Keratinocyte (primary cell): ENCODE measurements at regions not wholly inside any gene's neighbourhood (a gene's known extent, or its start where the extent isn't known, plus 50 kb on each side); places are given as distances from the start of the nearest gene placed in this dataset.

Experiments used
- DNase-seq: peaks from one replicate; pipeline ENCODE4 v3.0.0-alpha.2; 2011; ENCODE audit warnings: low read depth, missing footprints, low spot score
- FAIRE-seq: peaks from 2 replicates; lab custom pipeline; 2011; peaks lifted over from hg19 to GRCh38; lab: Jason Lieb, UNC
- H2AFZ ChIP-seq: 2 replicates; pipeline ENCODE4 v1.6.0; 2012; ENCODE audit warnings: low read length, control low read depth, inconsistent platforms; ENCODE audit not compliant: control insufficient read depth
- H3K27ac ChIP-seq: 2 replicates; pipeline ENCODE4 v1.5.1; 2011; ENCODE audit warnings: low read length; ENCODE audit not compliant: control insufficient read depth, insufficient read depth
- H3K27me3 ChIP-seq: 3 replicates; pipeline ENCODE4 v1.6.0; 2011; ENCODE audit warnings: low read length; ENCODE audit not compliant: control insufficient read depth, insufficient read depth; ENCODE audit errors: extremely low read depth
- H3K36me3 ChIP-seq, 2 experiments: 2 replicates in 1 of 2; 3 replicates in 1 of 2; pipeline ENCODE4 v1.5.1; 2011; ENCODE audit warnings: low read length in 2 of 2, mild to moderate bottlenecking in 1 of 2; ENCODE audit not compliant: control insufficient read depth in 2 of 2, insufficient read depth in 2 of 2; ENCODE audit errors: extremely low read depth in 1 of 2
- H3K4me1 ChIP-seq: 3 replicates; pipeline ENCODE4 v1.5.1; 2011; ENCODE audit warnings: low read length; ENCODE audit not compliant: control insufficient read depth, insufficient read depth; ENCODE audit errors: extremely low read depth
- H3K4me2 ChIP-seq: 3 replicates; pipeline ENCODE4 v1.6.0; 2011; ENCODE audit warnings: low read depth, low read length; ENCODE audit not compliant: control insufficient read depth, insufficient read depth; ENCODE audit errors: extremely low read depth
- H3K4me3 ChIP-seq, 3 experiments: fragments of 200-600 bp in 1 of 3; sonication (generic) in 1 of 3; 2 replicates in 2 of 3; 3 replicates in 1 of 3; pipeline ENCODE4 v1.5.1; 2011 to 2016; ENCODE audit warnings: low read length in 3 of 3, mild to moderate bottlenecking in 3 of 3, control low read depth in 2 of 3, inconsistent platforms in 1 of 3, low read depth in 1 of 3, mixed read lengths in 1 of 3, mixed run types in 1 of 3, moderate library complexity in 1 of 3; ENCODE audit not compliant: control insufficient read depth in 2 of 3, insufficient read depth in 2 of 3; ENCODE audit errors: extremely low read depth in 1 of 3
- H3K79me2 ChIP-seq: 2 replicates; pipeline ENCODE4 v1.6.0; 2012; ENCODE audit warnings: low read length; ENCODE audit not compliant: control insufficient read depth, insufficient read depth
- H3K9ac ChIP-seq: 3 replicates; pipeline ENCODE4 v1.6.0; 2011; ENCODE audit warnings: low read length; ENCODE audit not compliant: control insufficient read depth, insufficient read depth; ENCODE audit errors: extremely low read depth
- H3K9me1 ChIP-seq: 3 replicates; pipeline ENCODE4 v1.6.0; 2011; ENCODE audit warnings: low read length; ENCODE audit not compliant: control insufficient read depth, insufficient read depth; ENCODE audit errors: extremely low read depth
- H3K9me3 ChIP-seq: 2 replicates; pipeline ENCODE4 v1.5.1; 2012; ENCODE audit warnings: low read depth, low read length; ENCODE audit not compliant: control insufficient read depth
- H4K20me1 ChIP-seq: 3 replicates; pipeline ENCODE4 v1.6.0; 2011; ENCODE audit warnings: low read length; ENCODE audit not compliant: control insufficient read depth, insufficient read depth; ENCODE audit errors: extremely low read depth
- CTCF ChIP-seq, 3 experiments: IDR thresholded peaks in 1 of 3; conservative IDR thresholded peaks in 1 of 3; optimal IDR thresholded peaks in 1 of 3; 2 replicates in 2 of 3; 3 replicates in 1 of 3; pipeline versions ENCODE3 to v1.5.1; 2011; ENCODE audit warnings: low read length in 3 of 3, mild to moderate bottlenecking in 3 of 3, moderate library complexity in 2 of 3, control low read depth in 1 of 3, inconsistent platforms in 1 of 3; ENCODE audit not compliant: insufficient read depth in 2 of 3; ENCODE audit errors: extremely low read depth in 1 of 3
- EZH2 ChIP-seq: IDR thresholded peaks from one replicate; pipeline ENCODE4 v1.6.1; 2012; ENCODE audit warnings: inconsistent platforms, mild to moderate bottlenecking, low read length, moderate library complexity
- dilution Hi-C: fragments of 300-500 bp; cut with MboI; formaldehyde crosslinking; loops from one replicate; pipeline ENCODE4 v1.7.0; 2020; ENCODE audit warnings: low sequenced_read_pairs; ENCODE audit not compliant: extremely low pct_ligation_motif_present

GRCh38 chr6:82072121-82072521, 175.4 kb downstream of the IBTK start:
- DNase-seq (no peak), FAIRE-seq (no peak)
- Histone ChIP-seq H3K27ac (no peak overlapping the region), H3K27me3 (no peaks in the 10 kb centered on the region), H3K36me3 (no peaks in the 10 kb centered on the region), H3K9me3 (no peaks in the 10 kb centered on the region), H3K79me2 (no peaks in the 10 kb centered on the region), H3K4me3 (no peak overlapping the region), H3K4me2 (no peak overlapping the region), H4K20me1 (no peaks in the 10 kb centered on the region), H3K9ac (no peak overlapping the region), H3K9me1 (no peaks in the 10 kb centered on the region), H3K4me1 (no peaks in the 10 kb centered on the region), H2AFZ (no peak overlapping the region)
- dilution Hi-C loops = no loop called here
- TF ChIP-seq CTCF (optimal IDR thresholded peaks at IDR 0.05 in 1 of 3, IDR thresholded peaks at IDR 0.05 in 1 of 3, conservative IDR thresholded peaks at IDR 0.05 in 1 of 3; ENCODE audit: extremely low read depth in 1 of 3, insufficient read depth in 2 of 3, low read length in 3 of 3) (no peak), EZH2 (no peak)

GRCh38 chr6:82068721-82069120, 178.8 kb downstream of the IBTK start:
- no peak for TF ChIP-seq EZH2
- TF ChIP-seq CTCF (optimal IDR thresholded peaks at IDR 0.05 in 1 of 3, IDR thresholded peaks at IDR 0.05 in 1 of 3, conservative IDR thresholded peaks at IDR 0.05 in 1 of 3; ENCODE audit: extremely low read depth in 1 of 3, insufficient read depth in 2 of 3, low read length in 3 of 3) = no peak
- no peaks in the 10 kb centered on the region for H3K9me3 ChIP-seq
- no peak overlapping the region for H2AFZ ChIP-seq
- no peaks in the 10 kb centered on the region for H4K20me1 ChIP-seq
- no peaks in the 10 kb centered on the region for H3K36me3 ChIP-seq
- no peak for DNase-seq
- H3K79me2 ChIP-seq = no peaks in the 10 kb centered on the region
- no peaks in the 10 kb centered on the region for H3K27me3 ChIP-seq
- H3K9ac ChIP-seq = no peak overlapping the region
- dilution Hi-C loops = no loop called here
- FAIRE-seq = no peak
- no peak overlapping the region for H3K4me2 ChIP-seq
- no peaks in the 10 kb centered on the region for H3K4me1 ChIP-seq
- no peak overlapping the region for H3K27ac ChIP-seq
- H3K4me3 ChIP-seq = no peak overlapping the region
- H3K9me1 ChIP-seq = no peaks in the 10 kb centered on the region
